DND-41 (cell line): ENCODE measurements at regions not wholly inside any gene's neighbourhood (a gene's known extent, or its start where the extent isn't known, plus 50 kb on each side); places are given as distances from the start of the nearest gene placed in this dataset.

Experiments
- EZH2 ChIP-seq: IDR thresholded peaks from 3 replicates; pipeline ENCODE4 v1.6.1; 2012; ENCODE audit warnings: borderline replicate concordance, low read depth, mild to moderate bottlenecking, moderate library complexity, low read length, inconsistent platforms; ENCODE audit not compliant: severe bottlenecking
- TF ChIP-seq, protein P1 (sequence below): IDR thresholded peaks from 2 replicates; pipeline ENCODE4 v1.5.1; 2012; ENCODE audit warnings: borderline replicate concordance, low read length, moderate library complexity, mild to moderate bottlenecking; ENCODE audit not compliant: poor library complexity, severe bottlenecking; ENCODE audit errors: extremely low read depth

DNA sequence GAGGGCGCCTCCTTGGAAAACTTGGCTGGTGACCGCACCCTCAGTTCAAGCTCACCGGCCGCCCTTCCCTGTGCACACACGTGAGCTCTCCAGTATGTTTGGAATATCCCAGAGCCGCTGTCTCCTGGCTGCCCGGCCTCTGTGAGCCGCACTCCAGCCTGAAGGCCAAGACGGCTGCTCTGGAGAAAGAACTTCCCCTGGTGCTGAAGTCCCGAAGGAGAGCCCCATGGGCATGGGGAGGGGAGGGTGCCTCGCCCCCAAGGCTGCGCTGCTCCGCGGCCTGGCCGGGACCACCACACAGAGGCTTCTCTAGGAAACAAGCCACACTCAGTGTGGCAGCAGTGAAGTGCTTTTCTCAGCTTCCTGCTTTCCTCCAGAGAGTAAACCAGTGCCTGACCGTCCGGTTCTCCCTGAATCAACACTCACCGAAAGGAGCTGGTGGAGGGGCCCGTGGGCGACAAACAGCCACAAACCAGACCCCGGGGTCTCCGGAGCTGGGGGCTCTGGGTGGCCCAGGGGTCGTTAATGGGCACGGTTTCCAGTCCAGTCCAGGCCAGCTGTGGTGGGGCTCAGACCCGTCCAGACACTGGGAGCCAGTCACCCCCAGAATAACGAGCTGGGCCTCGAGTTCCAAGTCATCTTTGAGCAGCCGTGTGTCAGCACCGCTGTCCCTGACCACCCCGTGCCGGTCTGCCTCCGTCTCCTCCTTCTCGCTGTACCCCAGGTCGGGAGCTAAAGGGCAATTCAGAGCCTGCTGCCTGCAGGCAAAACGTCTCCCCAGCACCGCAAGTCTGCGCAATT is 87.4 kb upstream of the BHLHE23 start:
- TF ChIP-seq, protein P1, sequence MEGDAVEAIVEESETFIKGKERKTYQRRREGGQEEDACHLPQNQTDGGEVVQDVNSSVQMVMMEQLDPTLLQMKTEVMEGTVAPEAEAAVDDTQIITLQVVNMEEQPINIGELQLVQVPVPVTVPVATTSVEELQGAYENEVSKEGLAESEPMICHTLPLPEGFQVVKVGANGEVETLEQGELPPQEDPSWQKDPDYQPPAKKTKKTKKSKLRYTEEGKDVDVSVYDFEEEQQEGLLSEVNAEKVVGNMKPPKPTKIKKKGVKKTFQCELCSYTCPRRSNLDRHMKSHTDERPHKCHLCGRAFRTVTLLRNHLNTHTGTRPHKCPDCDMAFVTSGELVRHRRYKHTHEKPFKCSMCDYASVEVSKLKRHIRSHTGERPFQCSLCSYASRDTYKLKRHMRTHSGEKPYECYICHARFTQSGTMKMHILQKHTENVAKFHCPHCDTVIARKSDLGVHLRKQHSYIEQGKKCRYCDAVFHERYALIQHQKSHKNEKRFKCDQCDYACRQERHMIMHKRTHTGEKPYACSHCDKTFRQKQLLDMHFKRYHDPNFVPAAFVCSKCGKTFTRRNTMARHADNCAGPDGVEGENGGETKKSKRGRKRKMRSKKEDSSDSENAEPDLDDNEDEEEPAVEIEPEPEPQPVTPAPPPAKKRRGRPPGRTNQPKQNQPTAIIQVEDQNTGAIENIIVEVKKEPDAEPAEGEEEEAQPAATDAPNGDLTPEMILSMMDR: no peak
- no peak for TF ChIP-seq EZH2
